Stimulated activated CD8-positive, alpha-beta memory T cell treated with anti-CD3 and anti-CD28 coated beads, Interleukin-4, amount 100 ng/mL, for 4 hours (primary cell): ENCODE measurements at regions not wholly inside any gene's neighbourhood (a gene's known extent, or its start where the extent isn't known, plus 50 kb on each side); places are given as distances from the start of the nearest gene placed in this dataset.
"Not testable (repeated sequence)": the region's sequence is repeated elsewhere in the genome, so short reads cannot be mapped to it uniquely, and the experiment has no call there.

Experiments used
- DNase-seq, 2 donors: peaks; one replicate each; pipeline ENCODE4 v3.0.0-alpha.2; 2020; ENCODE audit warnings: low read depth in 2 of 2, low spot score in 1 of 2

- DNase-seq = no peak
Observed at GRCh38 chr7:136333636-136334035, 356.5 kb upstream of the MTPN start.

- no peak for DNase-seq
Observed at GRCh38 chr7:136326045-136326609, 349.0 kb upstream of the MTPN start.

GRCh38 chr7:136325578-136325977 lies 348.4 kb upstream of the MTPN start:
- DNase-seq = no peak

GRCh38 chr7:136325027-136325426 lies 347.9 kb upstream of the MTPN start:
- no peak for DNase-seq

- DNase-seq = no peak
Observed at GRCh38 chr7:136324073-136324704, 347.0 kb upstream of the MTPN start.

GRCh38 chr7:136312592-136312991 lies 335.4 kb upstream of the MTPN start:
- no peak for DNase-seq

- DNase-seq = no peak
Observed at GRCh38 chr7:136309407-136309806, 332.2 kb upstream of the MTPN start.

- DNase-seq = no peak
Observed at GRCh38 chr7:136308230-136308629, 331.1 kb upstream of the MTPN start.

GRCh38 chr7:136303162-136303561 lies 326.0 kb upstream of the MTPN start:
- no peak for DNase-seq

GRCh38 chr7:136302049-136302448 lies 324.9 kb upstream of the MTPN start:
- DNase-seq = no peak

GRCh38 chr7:136294977-136295376 lies 317.8 kb upstream of the MTPN start:
- DNase-seq = no peak

GRCh38 chr7:136293841-136294391 lies 316.8 kb upstream of the MTPN start:
- DNase-seq = no peak

- no peak for DNase-seq
Observed at GRCh38 chr7:136293272-136293671, 316.1 kb upstream of the MTPN start.

GRCh38 chr7:136292365-136292764 lies 315.2 kb upstream of the MTPN start:
- DNase-seq = no peak

- DNase-seq = no peak
Observed at GRCh38 chr7:136290351-136290750, 313.2 kb upstream of the MTPN start.

- DNase-seq = no peak
Observed at GRCh38 chr7:136278057-136278456, 300.9 kb upstream of the MTPN start.

GRCh38 chr7:136275794-136276193 lies 298.6 kb upstream of the MTPN start:
- no peak for DNase-seq

- no peak for DNase-seq
Observed at GRCh38 chr7:136274636-136275345, 297.6 kb upstream of the MTPN start.

- no peak for DNase-seq
Observed at GRCh38 chr7:136272934-136273333, 295.8 kb upstream of the MTPN start.

- DNase-seq = no peak
Observed at GRCh38 chr7:136267822-136268221, 290.7 kb upstream of the MTPN start.

GRCh38 chr7:136266457-136266856 lies 289.3 kb upstream of the MTPN start:
- no peak for DNase-seq

- not testable (repeated sequence) for DNase-seq
Observed at GRCh38 chr7:136264304-136264703, 287.1 kb upstream of the MTPN start.
